ENCODE measurements at regions not wholly inside any gene's neighbourhood (a gene's known extent, or its start where the extent isn't known, plus 50 kb on each side); places are given as distances from the start of the nearest gene placed in this dataset.

DNA sequence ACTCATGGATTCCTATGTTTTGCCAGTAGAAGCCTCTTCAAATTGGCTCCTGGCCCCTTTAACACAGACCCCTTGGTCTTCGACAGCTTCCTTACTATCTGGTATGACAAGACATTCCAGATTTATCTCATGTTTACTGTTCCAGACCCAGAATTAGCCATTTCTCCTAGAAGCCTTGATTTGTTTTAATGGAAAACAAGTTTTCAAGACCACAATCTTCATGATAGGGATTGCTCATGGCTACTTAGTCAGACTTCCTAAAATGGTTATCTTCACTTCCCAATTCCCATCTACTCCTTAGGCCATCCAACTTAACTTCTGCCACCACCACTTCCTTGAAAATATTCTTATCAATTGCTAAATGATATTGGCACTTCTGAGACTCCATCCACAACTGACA lies 63.2 kb downstream of the TTC32 start:
- no peaks in the 10 kb centered on the region for H4K20me1 ChIP-seq (ENCODE audit: insufficient read depth)
- H3F3A ChIP-seq (ENCODE audit: insufficient read depth, low read depth) = no peaks in the 10 kb centered on the region
- no peaks in the 10 kb centered on the region for H3K9me2 ChIP-seq (ENCODE audit: insufficient read depth)
- intact Hi-C loops (cut with micrococcal nuclease; ENCODE audit: unreplicated experiment) = no loop called here
- H3K4me3 ChIP-seq = no peak overlapping the region
- H3K79me2 ChIP-seq (ENCODE audit: low read depth) = no peaks in the 10 kb centered on the region
- H3K4me2 ChIP-seq = no peak overlapping the region
- ChIA-PET POLR2A (ENCODE audit: unreplicated experiment) (no interaction called here), CTCF (no interaction called here)
- H3K27ac ChIP-seq = no peak overlapping the region
- TF ChIP-seq EZH2 (IDR thresholded peaks at IDR 0.05; ENCODE audit: low read depth) = no peak
- TF ChIP-seq, protein P1, sequence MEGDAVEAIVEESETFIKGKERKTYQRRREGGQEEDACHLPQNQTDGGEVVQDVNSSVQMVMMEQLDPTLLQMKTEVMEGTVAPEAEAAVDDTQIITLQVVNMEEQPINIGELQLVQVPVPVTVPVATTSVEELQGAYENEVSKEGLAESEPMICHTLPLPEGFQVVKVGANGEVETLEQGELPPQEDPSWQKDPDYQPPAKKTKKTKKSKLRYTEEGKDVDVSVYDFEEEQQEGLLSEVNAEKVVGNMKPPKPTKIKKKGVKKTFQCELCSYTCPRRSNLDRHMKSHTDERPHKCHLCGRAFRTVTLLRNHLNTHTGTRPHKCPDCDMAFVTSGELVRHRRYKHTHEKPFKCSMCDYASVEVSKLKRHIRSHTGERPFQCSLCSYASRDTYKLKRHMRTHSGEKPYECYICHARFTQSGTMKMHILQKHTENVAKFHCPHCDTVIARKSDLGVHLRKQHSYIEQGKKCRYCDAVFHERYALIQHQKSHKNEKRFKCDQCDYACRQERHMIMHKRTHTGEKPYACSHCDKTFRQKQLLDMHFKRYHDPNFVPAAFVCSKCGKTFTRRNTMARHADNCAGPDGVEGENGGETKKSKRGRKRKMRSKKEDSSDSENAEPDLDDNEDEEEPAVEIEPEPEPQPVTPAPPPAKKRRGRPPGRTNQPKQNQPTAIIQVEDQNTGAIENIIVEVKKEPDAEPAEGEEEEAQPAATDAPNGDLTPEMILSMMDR (conservative IDR thresholded peaks at IDR 0.05) = no peak
- no TSS peak for BruUV-seq (replicated peaks)
- no peak for DNase-seq
- H3K4me1 ChIP-seq (replicated peaks; ENCODE audit: insufficient read depth) = no peaks in the 10 kb centered on the region
- no peaks in the 10 kb centered on the region for H3K36me3 ChIP-seq (ENCODE audit: low read depth)
- no peaks in the 10 kb centered on the region for H3K9me3 ChIP-seq (ENCODE audit: insufficient read depth, low read depth)
- no peak overlapping the region for H2AFZ ChIP-seq
- no peaks in the 10 kb centered on the region for H3K27me3 ChIP-seq (ENCODE audit: insufficient read depth, low read depth)

GRCh38 chr2:19837235-19837766 lies 64.5 kb downstream of the TTC32 start:
- H3K4me2 ChIP-seq = no peak overlapping the region
- no peaks in the 10 kb centered on the region for H3K36me3 ChIP-seq (ENCODE audit: low read depth)
- TF ChIP-seq, protein P1 (conservative IDR thresholded peaks at IDR 0.05) = no peak
- TF ChIP-seq EZH2 (IDR thresholded peaks at IDR 0.05; ENCODE audit: low read depth) = no peak
- no peaks in the 10 kb centered on the region for H3K79me2 ChIP-seq (ENCODE audit: low read depth)
- no peaks in the 10 kb centered on the region for H4K20me1 ChIP-seq (ENCODE audit: insufficient read depth)
- no peak overlapping the region for H3K4me3 ChIP-seq
- no peak for DNase-seq
- H3F3A ChIP-seq (ENCODE audit: insufficient read depth, low read depth) = no peaks in the 10 kb centered on the region
- no peaks in the 10 kb centered on the region for H3K4me1 ChIP-seq (replicated peaks; ENCODE audit: insufficient read depth)
- no peak overlapping the region for H3K27ac ChIP-seq
- no peaks in the 10 kb centered on the region for H3K9me2 ChIP-seq (ENCODE audit: insufficient read depth)
- CTCF ChIA-PET = no interaction called here
- no TSS peak for BruUV-seq (replicated peaks)
- no peaks in the 10 kb centered on the region for H3K27me3 ChIP-seq (ENCODE audit: insufficient read depth, low read depth)
- H2AFZ ChIP-seq = no peak overlapping the region
- no peaks in the 10 kb centered on the region; the same call in 1 of the 2 replicates for H3K9me3 ChIP-seq (ENCODE audit: insufficient read depth, low read depth)
- intact Hi-C loops (cut with micrococcal nuclease; ENCODE audit: unreplicated experiment) = no loop called here
- POLR2A ChIA-PET (ENCODE audit: unreplicated experiment) = interaction anchor here (0.5 to 0.6 kb wide), 2 partner anchors 96 to 163 kb away, joined by 4 to 5 read pairs; no protein-coding TSS in a partner anchor

DNA sequence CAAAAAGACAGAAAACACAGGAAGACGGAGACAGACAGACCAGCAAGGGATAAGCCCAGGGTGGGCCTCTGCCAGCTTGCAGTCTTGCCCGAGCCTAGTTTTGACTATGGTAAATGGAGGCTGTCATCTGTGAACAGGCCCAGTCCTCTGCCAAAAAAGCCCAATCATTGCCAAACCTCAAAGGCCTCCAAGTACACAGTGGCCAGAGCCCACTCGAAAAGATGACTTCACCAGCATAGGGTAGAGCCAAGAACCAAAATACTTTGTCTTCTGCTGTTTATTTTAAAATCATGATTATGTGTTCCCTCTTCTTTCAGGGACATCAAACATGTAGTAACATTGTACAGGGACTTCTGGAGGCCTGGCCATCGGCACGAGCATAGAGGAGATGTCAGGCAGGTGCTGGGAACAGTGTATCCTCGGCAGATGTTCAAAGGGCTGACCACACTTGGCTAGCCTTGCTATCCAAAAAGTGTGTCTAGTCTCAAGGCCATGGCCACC lies 66.0 kb downstream of the TTC32 start:
- Histone ChIP-seq H4K20me1 (ENCODE audit: insufficient read depth) (no peaks in the 10 kb centered on the region), H3F3A (ENCODE audit: insufficient read depth, low read depth) (no peaks in the 10 kb centered on the region), H3K36me3 (ENCODE audit: low read depth) (no peaks in the 10 kb centered on the region), H3K9me3 (ENCODE audit: insufficient read depth, low read depth) (no peaks in the 10 kb centered on the region; the same call in 1 of the 2 replicates), H3K4me1 (replicated peaks; ENCODE audit: insufficient read depth) (no peaks in the 10 kb centered on the region), H3K4me2 (no peak overlapping the region), H3K27ac (no peak overlapping the region), H3K27me3 (ENCODE audit: insufficient read depth, low read depth) (no peaks in the 10 kb centered on the region), H3K9me2 (ENCODE audit: insufficient read depth) (no peaks in the 10 kb centered on the region), H3K4me3 (no peak overlapping the region), H3K79me2 (ENCODE audit: low read depth) (no peaks in the 10 kb centered on the region), H2AFZ (no peak overlapping the region)
- ChIA-PET CTCF (no interaction called here), POLR2A (ENCODE audit: unreplicated experiment) (no interaction called here)
- no peak for DNase-seq
- no peak for TF ChIP-seq EZH2 (IDR thresholded peaks at IDR 0.05; ENCODE audit: low read depth)
- TF ChIP-seq, protein P1 (conservative IDR thresholded peaks at IDR 0.05) = no peak
- intact Hi-C loops (cut with micrococcal nuclease; ENCODE audit: unreplicated experiment) = no loop called here
- BruUV-seq (replicated peaks) = no TSS peak
